Germinal center (tissue), 1 donor: ENCODE measurements at regions not wholly inside any gene's neighbourhood (a gene's known extent, or its start where the extent isn't known, plus 50 kb on each side); places are given as distances from the start of the nearest gene placed in this dataset.

Source experiments
- DNase-seq: peaks from one replicate; pipeline ENCODE4 v3.0.0; 2012; ENCODE audit warnings: mixed read lengths, low spot score

GRCh38 chr3:157807280-157807679 is 298.9 kb downstream of the SHOX2 start:
- no peak for DNase-seq

- no peak for DNase-seq
These were observed 300.7 kb downstream of the SHOX2 start for GRCh38 chr3:157805538-157805937.

- no peak for DNase-seq
These were observed 291.6 kb upstream of the VEPH1 start for GRCh38 chr3:157794771-157795170.

GRCh38 chr3:157793745-157794144 is 290.5 kb upstream of the VEPH1 start:
- DNase-seq: no peak

- DNase-seq: no peak
These were observed 285.9 kb upstream of the VEPH1 start for GRCh38 chr3:157789162-157789561.

GRCh38 chr3:157786618-157787017 is 283.4 kb upstream of the VEPH1 start:
- DNase-seq: no peak

GRCh38 chr3:157786211-157786610 is 283.0 kb upstream of the VEPH1 start:
- DNase-seq: no peak

- DNase-seq: no peak
These were observed 282.0 kb upstream of the VEPH1 start for GRCh38 chr3:157785102-157785826.

- no peak for DNase-seq
These were observed 279.0 kb upstream of the VEPH1 start for GRCh38 chr3:157782236-157782635.

- no peak for DNase-seq
These were observed 273.6 kb upstream of the VEPH1 start for GRCh38 chr3:157776861-157777260.

- DNase-seq: no peak
These were observed 272.2 kb upstream of the VEPH1 start for GRCh38 chr3:157775446-157775845.

- DNase-seq: no peak
These were observed 266.2 kb upstream of the VEPH1 start for GRCh38 chr3:157769378-157769777.

- no peak for DNase-seq
These were observed 264.4 kb upstream of the VEPH1 start for GRCh38 chr3:157767607-157768006.

- no peak for DNase-seq
These were observed 260.4 kb upstream of the VEPH1 start for GRCh38 chr3:157763644-157764043.

GRCh38 chr3:157759311-157759710 is 256.1 kb upstream of the VEPH1 start:
- DNase-seq: no peak

GRCh38 chr3:157755233-157755632 is 252.0 kb upstream of the VEPH1 start:
- no peak for DNase-seq

- no peak for DNase-seq
These were observed 251.2 kb upstream of the VEPH1 start for GRCh38 chr3:157754451-157754850.

GRCh38 chr3:157753787-157754136 is 250.5 kb upstream of the VEPH1 start:
- DNase-seq: no peak

GRCh38 chr3:157752956-157753786 is 250.0 kb upstream of the VEPH1 start:
- no peak for DNase-seq

- no peak for DNase-seq
These were observed 249.3 kb upstream of the VEPH1 start for GRCh38 chr3:157752554-157752953.

GRCh38 chr3:157751386-157751785 is 248.2 kb upstream of the VEPH1 start:
- no peak for DNase-seq

GRCh38 chr3:157746391-157746790 is 243.2 kb upstream of the VEPH1 start:
- no peak for DNase-seq

- DNase-seq: no peak
These were observed 238.4 kb upstream of the VEPH1 start for GRCh38 chr3:157741607-157742006.

GRCh38 chr3:157738441-157738840 is 235.2 kb upstream of the VEPH1 start:
- DNase-seq: no peak
